EL (cell line): ENCODE measurements at regions not wholly inside any gene's neighbourhood (a gene's known extent, or its start where the extent isn't known, plus 50 kb on each side); places are given as distances from the start of the nearest gene placed in this dataset.
"Not testable (repeated sequence)": the region's sequence is repeated elsewhere in the genome, so short reads cannot be mapped to it uniquely, and the experiment has no call there.

Experiments used
- DNase-seq: peaks from one replicate; pipeline ENCODE4 v3.0.0-alpha.2; 2016

DNA sequence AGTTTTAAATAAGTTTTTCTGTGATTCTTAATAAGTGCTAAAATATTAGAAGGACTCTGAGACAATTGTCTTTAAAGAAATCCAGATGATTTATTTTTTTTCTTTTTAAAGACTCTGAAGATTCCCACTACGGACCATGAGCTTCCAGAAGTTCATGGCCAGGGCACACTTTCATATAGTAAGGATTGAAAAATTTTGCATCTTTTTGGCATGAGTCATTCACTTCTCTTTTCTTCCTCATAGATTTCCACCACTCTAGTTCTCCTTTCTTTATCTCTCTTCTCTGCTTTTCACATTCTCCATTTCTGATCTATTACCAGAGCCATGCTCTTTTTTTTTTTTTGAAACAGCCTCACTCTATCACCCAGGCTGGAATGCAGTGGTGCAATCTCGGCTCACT, 385.8 kb downstream of the FLRT2 start:
- DNase-seq = peak; percentile 29

- no peak for DNase-seq
Measured at GRCh38 chr14:85912141-85912540, 382.2 kb downstream of the FLRT2 start.

DNA sequence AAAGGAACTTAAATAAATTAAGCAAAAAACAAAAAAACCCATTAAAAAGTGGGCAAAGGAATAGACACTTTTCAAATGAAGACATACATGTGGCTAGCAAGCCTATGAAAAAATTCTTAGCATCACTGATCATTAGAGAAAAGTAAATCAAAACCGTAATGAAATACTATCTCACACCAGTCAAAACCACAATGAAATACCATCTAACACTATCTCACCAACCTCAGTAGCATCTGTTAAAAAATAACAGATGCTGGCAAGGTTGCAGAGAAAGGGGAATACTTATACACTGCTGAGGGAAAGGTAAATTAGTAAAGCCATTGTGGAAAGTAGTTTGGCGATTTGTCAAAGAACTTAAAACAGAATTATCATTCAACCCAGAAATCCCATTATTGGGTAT, 381.1 kb downstream of the FLRT2 start:
- DNase-seq = no peak

GRCh38 chr14:85909581-85909980, 379.6 kb downstream of the FLRT2 start:
- no peak for DNase-seq

DNA sequence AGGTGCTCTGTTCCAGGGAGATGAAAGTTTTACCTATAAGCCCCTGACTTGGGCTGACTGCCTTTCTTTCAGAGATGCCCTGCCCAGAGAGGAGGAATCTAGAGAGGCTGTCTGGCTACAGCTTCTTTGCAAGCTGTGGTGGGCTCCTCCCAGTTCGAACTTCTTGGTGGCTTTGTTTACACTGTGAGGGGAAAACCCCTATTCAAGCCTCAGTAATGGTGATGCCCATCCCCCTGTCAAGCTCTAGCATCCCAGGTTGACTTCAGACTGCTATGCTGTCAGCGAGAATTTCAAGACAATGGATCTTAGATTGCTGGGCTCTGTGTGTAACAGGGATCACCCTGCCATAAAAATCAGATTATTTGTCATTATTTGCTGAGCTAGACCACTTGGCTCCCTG, 377.6 kb downstream of the FLRT2 start:
- no peak for DNase-seq

DNA sequence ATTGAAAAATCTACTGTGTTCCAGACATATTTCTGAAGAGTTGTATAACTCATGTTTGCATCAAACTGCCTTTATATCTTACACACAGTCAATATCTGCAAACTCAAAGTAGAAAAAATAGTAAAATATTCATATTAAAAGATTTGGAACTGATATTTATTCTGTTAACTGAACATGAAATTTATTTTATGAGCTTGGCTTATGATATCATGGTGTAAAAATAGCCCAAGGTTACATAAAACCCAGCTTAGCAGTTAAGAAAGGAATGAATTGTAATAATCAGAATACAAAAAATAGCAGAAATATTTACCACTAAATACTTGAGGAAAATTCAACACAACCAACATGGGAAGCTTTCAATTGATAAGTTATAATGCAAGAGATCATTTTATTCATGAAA, 367.9 kb downstream of the FLRT2 start:
- no peak for DNase-seq

DNA sequence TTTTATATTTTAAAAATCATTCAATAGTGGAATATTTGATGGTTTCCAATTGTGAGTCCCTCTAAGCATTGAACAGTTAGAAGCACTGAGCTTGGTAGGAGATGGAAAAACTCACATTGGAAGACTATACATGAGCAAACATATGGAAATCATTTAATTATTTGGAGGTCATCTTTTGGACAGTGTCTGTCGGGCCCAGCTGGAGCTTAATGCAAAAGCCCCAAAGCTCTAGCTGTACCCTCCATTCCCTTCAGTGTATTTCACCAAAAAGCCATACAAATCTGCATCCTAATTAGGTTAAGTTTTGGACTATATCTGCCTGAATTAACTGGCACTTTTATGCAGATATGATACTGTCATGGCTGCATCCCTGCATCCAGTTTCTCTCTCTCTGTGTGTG, 365.7 kb downstream of the FLRT2 start:
- no peak for DNase-seq

DNA sequence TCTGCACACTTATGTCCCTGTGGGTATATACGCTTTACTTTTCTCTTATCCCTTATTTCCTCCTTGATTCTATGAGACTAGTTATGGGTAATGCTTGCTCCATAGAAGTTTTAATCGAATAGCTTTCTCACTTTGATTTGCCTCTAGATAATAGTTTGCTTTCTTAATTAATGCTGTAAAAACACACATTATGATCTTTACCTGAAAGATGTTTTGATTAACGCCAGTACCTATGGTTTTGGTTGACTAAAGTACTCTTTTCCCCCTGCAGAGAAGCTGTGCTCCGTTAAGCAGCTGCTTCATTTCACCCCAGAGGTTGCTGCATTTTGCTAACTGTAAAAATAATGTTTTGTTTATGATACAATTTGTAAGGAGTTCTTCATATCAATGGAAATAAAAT, 362.3 kb downstream of the FLRT2 start:
- no peak for DNase-seq

DNA sequence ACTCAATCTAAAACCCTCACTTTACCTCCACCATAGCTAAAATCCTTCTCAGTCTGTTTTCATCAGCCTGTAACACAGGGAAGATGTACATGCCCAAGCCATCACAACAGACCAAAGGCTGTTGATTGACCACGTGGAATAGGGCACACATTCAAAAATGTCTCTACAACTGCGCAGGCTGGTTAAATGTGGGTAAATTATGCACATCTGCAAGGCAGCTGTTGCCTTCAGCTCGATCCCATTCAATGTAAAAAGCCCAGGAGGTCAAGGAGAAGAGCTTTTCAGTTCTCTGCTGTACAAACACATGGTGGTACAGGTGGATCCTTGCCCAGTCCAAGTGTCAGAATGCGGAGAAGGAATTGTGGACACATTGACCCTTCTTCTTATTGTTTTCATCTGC, 354.0 kb downstream of the FLRT2 start:
- no peak for DNase-seq

DNA sequence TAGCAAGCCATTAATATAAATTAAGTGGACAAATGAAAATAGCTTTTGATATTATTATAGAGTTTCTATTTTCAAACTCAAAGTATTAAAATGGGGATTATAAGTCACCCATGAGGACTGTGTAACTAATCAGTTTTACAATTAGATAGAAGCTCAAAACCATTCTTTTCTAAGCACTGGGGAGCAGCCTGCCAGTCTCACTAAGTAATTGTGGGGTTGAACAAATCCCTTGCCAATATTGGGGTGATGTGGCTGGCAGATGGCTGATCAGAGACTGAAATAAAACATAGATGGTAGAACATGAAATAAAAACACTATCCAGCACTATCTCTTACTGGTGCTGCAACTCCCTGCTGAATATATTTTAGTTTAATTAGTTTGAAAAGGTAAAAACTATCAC, 353.2 kb downstream of the FLRT2 start:
- DNase-seq = no peak

- DNase-seq = no peak
Measured at GRCh38 chr14:85881935-85882334, 352.0 kb downstream of the FLRT2 start.

- no peak for DNase-seq
Measured at GRCh38 chr14:85878874-85879273, 348.9 kb downstream of the FLRT2 start.

DNA sequence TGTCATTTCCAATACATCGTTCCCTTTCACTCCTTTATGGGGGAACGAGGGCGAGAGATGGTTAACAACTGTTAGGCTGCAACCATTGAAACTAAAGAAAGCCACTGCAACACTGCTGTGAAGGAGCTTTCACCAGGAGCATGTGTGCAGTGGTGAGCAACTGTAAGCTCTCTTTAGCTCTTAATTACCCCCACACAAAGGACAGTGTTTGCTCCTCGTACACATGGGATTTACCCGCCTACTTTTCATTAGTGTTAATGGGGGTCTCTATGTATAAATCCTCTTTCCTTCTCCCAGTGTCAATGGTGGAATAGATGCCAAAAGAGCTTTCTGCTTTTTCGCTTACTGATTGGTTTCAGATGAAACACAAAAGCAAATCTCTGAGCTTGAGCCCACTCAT, 343.1 kb downstream of the FLRT2 start:
- no peak for DNase-seq

DNA sequence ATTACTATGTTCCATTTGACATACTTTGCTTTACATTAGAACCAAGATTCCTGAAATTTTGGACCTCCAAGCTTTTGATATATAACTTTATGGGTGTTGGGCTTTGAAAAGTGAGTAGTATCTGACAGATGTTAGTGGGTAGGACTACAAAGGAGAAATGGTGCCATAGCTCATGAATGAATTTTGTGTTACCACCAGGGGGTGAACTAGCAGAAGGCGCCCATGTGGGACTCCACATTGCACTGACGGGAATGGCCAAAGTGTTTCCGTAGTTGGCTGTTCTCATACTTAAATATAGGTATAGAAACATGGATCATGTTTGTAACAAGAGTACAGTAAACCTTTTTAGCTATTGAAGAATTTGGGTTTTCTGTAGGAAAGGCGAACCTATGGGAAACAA, 337.5 kb downstream of the FLRT2 start:
- no peak for DNase-seq

- no peak for DNase-seq
Measured at GRCh38 chr14:85865701-85866100, 335.8 kb downstream of the FLRT2 start.

- no peak for DNase-seq
Measured at GRCh38 chr14:85858634-85859033, 328.7 kb downstream of the FLRT2 start.

DNA sequence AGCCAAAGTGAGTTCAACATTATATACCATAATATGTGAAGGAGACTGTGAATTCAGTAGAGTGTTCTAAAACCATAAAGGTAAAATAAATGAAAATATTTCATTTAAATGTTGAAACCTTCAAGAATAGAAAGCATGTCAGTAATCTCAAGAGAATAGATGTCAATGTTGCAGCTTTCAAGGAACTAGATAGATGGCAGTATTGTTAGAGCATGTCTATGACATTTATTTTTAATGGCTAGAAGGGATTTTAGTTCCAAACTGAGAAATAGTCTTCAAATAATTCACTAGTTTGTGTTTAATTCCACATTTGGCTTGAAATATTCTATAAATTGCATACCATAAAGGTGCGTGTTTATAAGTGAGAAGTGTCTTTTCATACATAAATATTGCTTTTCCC, 326.5 kb downstream of the FLRT2 start:
- no peak for DNase-seq

DNA sequence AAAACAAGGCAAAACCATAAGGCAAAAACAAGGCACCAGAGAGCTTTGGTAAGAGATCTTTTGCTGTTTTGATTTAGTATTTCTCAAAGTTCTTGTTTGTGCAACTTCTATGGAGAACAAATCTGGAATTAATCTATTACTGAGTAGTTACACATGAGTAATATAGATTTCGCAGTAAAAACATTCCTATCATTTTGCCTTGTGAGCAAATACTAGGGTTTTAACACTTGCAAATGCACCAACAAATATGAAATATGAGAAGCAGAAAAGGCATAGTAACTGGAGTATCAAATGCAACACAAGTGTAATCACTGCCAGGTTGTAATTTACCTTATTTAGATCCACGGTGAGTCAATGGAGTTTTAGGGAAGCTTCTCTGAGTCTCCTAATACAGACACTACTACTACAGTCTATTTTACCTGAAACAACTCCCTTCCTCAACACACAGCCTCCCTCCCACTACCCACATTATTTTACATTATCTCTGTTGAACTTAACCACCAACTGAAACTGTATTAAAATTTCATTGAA, 324.1 kb downstream of the FLRT2 start:
- DNase-seq = no peak

GRCh38 chr14:85852906-85853305, 323.0 kb downstream of the FLRT2 start:
- DNase-seq = no peak

DNA sequence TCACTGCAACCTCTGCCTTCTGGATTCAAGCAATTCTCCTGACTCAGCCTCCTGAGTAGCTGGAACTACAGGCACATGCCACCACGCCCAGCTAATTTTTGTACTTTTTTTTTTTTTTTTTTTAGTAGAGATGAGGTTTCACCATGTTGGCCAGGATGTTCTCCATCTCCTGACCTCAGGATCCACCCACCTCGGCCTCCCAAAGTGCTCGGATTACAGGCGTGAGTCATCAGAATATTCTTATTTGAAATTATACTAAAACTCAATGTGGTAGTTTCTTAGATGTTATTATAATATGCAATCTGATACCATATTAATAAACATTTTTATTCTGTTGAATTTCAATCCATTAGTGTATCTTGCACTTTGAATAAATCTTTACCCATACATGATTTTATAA, 322.2 kb downstream of the FLRT2 start:
- DNase-seq = not testable (repeated sequence)

DNA sequence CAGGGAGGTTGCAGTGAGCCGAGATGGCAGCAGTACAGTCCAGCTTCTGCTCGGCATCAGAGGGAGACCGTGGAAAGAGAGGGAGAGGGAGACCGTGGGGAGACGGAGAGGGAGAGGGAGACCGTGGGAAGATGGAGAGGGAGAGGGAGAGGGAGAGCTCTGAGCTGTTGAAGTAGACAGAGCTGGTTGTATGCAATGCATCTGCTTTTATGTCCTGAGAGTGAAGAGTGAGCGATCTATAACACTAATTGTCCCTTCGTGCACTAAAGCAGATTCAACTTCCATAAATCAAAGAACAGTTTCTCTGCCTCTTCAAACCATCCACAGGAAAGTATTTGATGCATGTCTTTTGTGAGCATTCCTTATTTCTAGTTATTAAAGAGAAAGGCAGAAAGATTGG, 300.6 kb downstream of the FLRT2 start:
- not testable (repeated sequence) for DNase-seq

DNA sequence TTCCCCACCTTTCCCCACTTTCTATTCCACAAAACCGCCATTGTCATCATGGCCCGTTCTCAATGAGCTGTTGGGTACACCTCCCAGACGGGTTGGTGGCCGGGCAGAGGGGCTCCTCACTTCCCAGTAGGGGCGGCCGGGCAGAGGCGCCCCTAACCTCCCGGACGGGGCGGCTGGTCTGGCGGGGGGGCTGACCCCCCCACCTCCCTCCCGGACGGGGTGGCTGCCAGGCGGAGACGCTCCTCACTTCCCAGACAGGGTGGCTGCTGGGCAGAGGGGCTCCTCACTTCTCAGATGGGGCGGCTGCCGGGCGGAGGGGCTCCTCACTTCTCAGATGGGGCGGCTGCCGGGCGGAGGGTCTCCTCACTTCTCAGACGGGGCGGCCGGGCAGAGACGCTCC, 299.7 kb downstream of the FLRT2 start:
- DNase-seq = not testable (repeated sequence)

DNA sequence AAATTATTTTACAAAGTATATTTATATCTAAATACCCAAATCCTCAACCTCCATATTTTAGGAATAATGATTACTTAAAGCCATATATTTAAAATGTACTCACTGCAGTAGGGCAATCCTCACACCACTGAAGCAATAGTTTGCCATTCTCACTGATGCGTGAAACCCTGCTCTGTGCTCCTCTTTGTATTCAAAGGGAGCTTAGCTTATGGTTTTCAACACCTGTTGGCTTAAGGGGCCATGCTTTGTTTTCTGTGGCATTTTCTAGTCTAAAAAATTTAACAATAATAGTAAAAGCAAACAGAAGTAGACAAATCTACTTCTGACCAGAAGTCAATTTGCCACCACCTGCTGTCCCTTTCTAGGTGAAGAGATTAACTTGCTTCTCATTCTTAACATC, 294.6 kb downstream of the FLRT2 start:
- no peak for DNase-seq

GRCh38 chr14:85822236-85822635, 292.3 kb downstream of the FLRT2 start:
- no peak for DNase-seq

- DNase-seq = no peak
Measured at GRCh38 chr14:85817430-85817829, 287.5 kb downstream of the FLRT2 start.

GRCh38 chr14:85813040-85813439, 283.1 kb downstream of the FLRT2 start:
- no peak for DNase-seq
